ENCODE measurements at regions not wholly inside any gene's neighbourhood (a gene's known extent, or its start where the extent isn't known, plus 50 kb on each side); places are given as distances from the start of the nearest gene placed in this dataset.

GRCh38 chr4:157840034-157840433 is 332.8 kb downstream of the GASK1B start:
- no peak for DNase-seq
- Histone ChIP-seq H3K9me3 (ENCODE audit: control extremely low read depth in 1 of 5, control insufficient read depth in 4 of 5, insufficient read depth in 2 of 5, low read depth in 1 of 5, low read length in 4 of 5) (no peaks in the 10 kb centered on the region), H3K27me3 (replicated peaks in 2 of 5; ENCODE audit: control insufficient read depth in 4 of 5, insufficient read depth in 5 of 5, low read length in 4 of 5) (no peaks in the 10 kb centered on the region), H3K36me3 (ENCODE audit: control insufficient read depth in 4 of 4, insufficient read depth in 4 of 4, low read length in 3 of 4) (no peaks in the 10 kb centered on the region), H3K4me3 (ENCODE audit: control insufficient read depth in 1 of 7, extremely low read depth in 1 of 7, insufficient read depth in 4 of 7, low read depth in 2 of 7, low read length in 6 of 7) (no peak overlapping the region), H3K27ac (ENCODE audit: insufficient read depth in 1 of 2, low read depth in 1 of 2, low read length in 2 of 2, poor library complexity in 1 of 2, severe bottlenecking in 2 of 2) (no peak overlapping the region), H3K4me1 (ENCODE audit: control extremely low read depth in 1 of 4, control insufficient read depth in 4 of 4, insufficient read depth in 4 of 4, low read length in 3 of 4) (no peaks in the 10 kb centered on the region)
- WGBS (ENCODE audit: insufficient coverage) = 100% methylated on average over 1 of the region's 1 CpG
- ChIA-PET CTCF (interaction anchor here (0.9 kb wide), 1 partner anchor 59 kb away, joined by 3 read pairs; no protein-coding TSS in a partner anchor), POLR2A (no interaction called here)

DNA sequence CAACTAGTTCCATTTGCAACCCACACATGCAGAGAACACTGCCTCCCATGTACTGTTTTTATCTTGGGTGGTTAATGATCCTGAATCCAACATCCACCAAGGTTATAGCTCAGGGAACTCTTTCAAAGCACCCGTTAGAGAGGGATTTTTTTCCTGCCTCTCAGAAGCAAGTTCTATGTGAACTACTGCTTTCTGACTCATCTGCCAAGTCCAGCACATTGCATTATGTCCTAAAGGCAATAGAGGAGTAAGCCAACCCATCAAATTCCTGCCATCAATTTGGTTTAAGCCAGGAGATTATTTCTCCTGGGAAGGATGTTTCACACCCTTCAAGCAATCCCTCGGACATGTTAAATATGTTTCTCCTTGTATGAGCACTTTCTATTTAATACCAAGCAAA is 334.5 kb downstream of the GASK1B start:
- WGBS (ENCODE audit: insufficient coverage) = 83% methylated on average over 1 of the region's 2 CpGs
- ChIA-PET CTCF (no interaction called here), POLR2A (no interaction called here)
- no peak for DNase-seq
- Histone ChIP-seq H3K27ac (ENCODE audit: insufficient read depth in 1 of 2, low read depth in 1 of 2, low read length in 2 of 2, poor library complexity in 1 of 2, severe bottlenecking in 2 of 2) (no peak overlapping the region), H3K4me3 (ENCODE audit: control insufficient read depth in 1 of 7, extremely low read depth in 1 of 7, insufficient read depth in 4 of 7, low read depth in 2 of 7, low read length in 6 of 7) (no peak overlapping the region), H3K36me3 (ENCODE audit: control insufficient read depth in 4 of 4, insufficient read depth in 4 of 4, low read length in 3 of 4) (no peaks in the 10 kb centered on the region), H3K4me1 (ENCODE audit: control extremely low read depth in 1 of 4, control insufficient read depth in 4 of 4, insufficient read depth in 4 of 4, low read length in 3 of 4) (no peaks in the 10 kb centered on the region), H3K27me3 (replicated peaks in 2 of 5; ENCODE audit: control insufficient read depth in 4 of 5, insufficient read depth in 5 of 5, low read length in 4 of 5) (no peaks in the 10 kb centered on the region), H3K9me3 (ENCODE audit: control extremely low read depth in 1 of 5, control insufficient read depth in 4 of 5, insufficient read depth in 2 of 5, low read depth in 1 of 5, low read length in 4 of 5) (no peaks in the 10 kb centered on the region)

DNA sequence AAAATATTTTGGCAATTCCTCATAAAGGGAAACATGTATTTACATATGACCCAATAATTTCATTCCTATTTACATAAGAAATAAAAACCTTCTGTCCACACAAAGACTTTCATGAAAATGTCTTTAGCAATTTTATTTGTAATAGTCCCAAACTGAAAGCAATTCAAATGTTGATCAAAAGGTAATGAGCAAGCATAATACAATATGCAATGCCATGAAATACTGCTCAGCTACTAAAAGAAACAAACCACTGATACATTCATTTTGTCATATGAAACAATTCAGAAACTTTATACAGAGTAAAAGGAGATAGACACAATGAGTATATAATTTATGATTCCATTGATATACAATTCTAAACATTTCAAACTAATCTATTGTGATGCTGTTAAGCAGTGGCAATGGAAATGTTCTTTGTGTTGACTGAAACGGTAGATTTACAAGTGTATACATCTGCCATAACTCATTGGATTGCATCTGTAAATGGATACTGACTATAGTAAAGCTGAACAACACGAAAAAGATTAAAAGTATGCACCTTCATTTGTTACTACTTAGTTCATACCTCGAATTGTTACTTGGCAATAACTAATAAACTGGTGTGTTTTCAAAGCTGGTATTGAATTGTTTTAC is 335.6 kb downstream of the GASK1B start:
- no peaks in the 10 kb centered on the region for H3K4me1 ChIP-seq (ENCODE audit: control extremely low read depth in 1 of 4, control insufficient read depth in 4 of 4, insufficient read depth in 4 of 4, low read length in 3 of 4)
- ChIA-PET CTCF (no interaction called here), POLR2A (interaction anchor here (0.6 kb wide), 1 partner anchor 32 kb away, joined by 3 read pairs; no protein-coding TSS in a partner anchor)
- no peaks in the 10 kb centered on the region for H3K36me3 ChIP-seq (ENCODE audit: control insufficient read depth in 4 of 4, insufficient read depth in 4 of 4, low read length in 3 of 4)
- WGBS (ENCODE audit: insufficient coverage) = 100% methylated on average over 1 of the region's 3 CpGs
- no peak overlapping the region for H3K27ac ChIP-seq (ENCODE audit: insufficient read depth in 1 of 2, low read depth in 1 of 2, low read length in 2 of 2, poor library complexity in 1 of 2, severe bottlenecking in 2 of 2)
- DNase-seq = no peak
- H3K4me3 ChIP-seq (ENCODE audit: control insufficient read depth in 1 of 7, extremely low read depth in 1 of 7, insufficient read depth in 4 of 7, low read depth in 2 of 7, low read length in 6 of 7) = no peak overlapping the region
- H3K9me3 ChIP-seq (ENCODE audit: control extremely low read depth in 1 of 5, control insufficient read depth in 4 of 5, insufficient read depth in 2 of 5, low read depth in 1 of 5, low read length in 4 of 5) = no peaks in the 10 kb centered on the region
- H3K27me3 ChIP-seq (replicated peaks in 2 of 5; ENCODE audit: control insufficient read depth in 4 of 5, insufficient read depth in 5 of 5, low read length in 4 of 5) = no peaks in the 10 kb centered on the region

DNA sequence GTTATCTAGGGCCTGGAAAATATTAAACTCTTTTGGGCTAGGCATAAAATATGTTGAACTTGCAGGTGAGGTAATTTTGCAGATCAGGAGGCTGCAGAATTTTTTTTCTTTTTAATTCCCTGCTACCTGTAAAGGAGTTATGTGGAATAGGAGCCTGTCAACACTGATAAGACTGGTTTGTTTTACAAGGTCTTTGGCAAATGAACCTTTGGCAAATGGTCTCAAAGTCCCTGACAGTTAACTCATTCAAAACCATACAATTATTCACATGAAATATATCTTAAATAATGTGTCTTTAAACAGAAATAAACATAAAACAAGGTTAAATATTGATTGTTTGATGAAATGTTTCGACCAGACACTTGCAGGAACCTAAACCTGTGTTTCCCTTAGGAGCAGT is 340.2 kb downstream of the GASK1B start:
- ChIA-PET POLR2A (no interaction called here), CTCF (no interaction called here)
- no CpG with 5 or more reads among the region's 1 CpG for WGBS (ENCODE audit: insufficient coverage)

GRCh38 chr4:157824021-157824420 is 348.8 kb downstream of the GASK1B start:
- Histone ChIP-seq H3K4me1 (ENCODE audit: control extremely low read depth in 1 of 4, control insufficient read depth in 4 of 4, insufficient read depth in 4 of 4, low read length in 3 of 4) (no peaks in the 10 kb centered on the region), H3K27me3 (replicated peaks in 2 of 5; ENCODE audit: control insufficient read depth in 4 of 5, insufficient read depth in 5 of 5, low read length in 4 of 5) (no peaks in the 10 kb centered on the region), H3K4me3 (ENCODE audit: control insufficient read depth in 1 of 7, extremely low read depth in 1 of 7, insufficient read depth in 4 of 7, low read depth in 2 of 7, low read length in 6 of 7) (no peak overlapping the region), H3K36me3 (ENCODE audit: control insufficient read depth in 4 of 4, insufficient read depth in 4 of 4, low read length in 3 of 4) (no peaks in the 10 kb centered on the region), H3K9me3 (ENCODE audit: control extremely low read depth in 1 of 5, control insufficient read depth in 4 of 5, insufficient read depth in 2 of 5, low read depth in 1 of 5, low read length in 4 of 5) (no peaks in the 10 kb centered on the region), H3K27ac (ENCODE audit: insufficient read depth in 1 of 2, low read depth in 1 of 2, low read length in 2 of 2, poor library complexity in 1 of 2, severe bottlenecking in 2 of 2) (no peak overlapping the region)
- CTCF ChIA-PET = no interaction called here
- 92% methylated on average over 8 of the region's 8 CpGs for WGBS (ENCODE audit: insufficient coverage)
- no peak for DNase-seq
- POLR2A ChIA-PET = no interaction called here

More for the DNA sequence above, 340.2 kb downstream of the GASK1B start:
- H3K36me3 ChIP-seq (ENCODE audit: control insufficient read depth in 4 of 4, insufficient read depth in 4 of 4, low read length in 3 of 4) = no peaks in the 10 kb centered on the region
- H3K9me3 ChIP-seq (ENCODE audit: control extremely low read depth in 1 of 5, control insufficient read depth in 4 of 5, insufficient read depth in 2 of 5, low read depth in 1 of 5, low read length in 4 of 5) = no peaks in the 10 kb centered on the region
- H3K4me1 ChIP-seq (ENCODE audit: control extremely low read depth in 1 of 4, control insufficient read depth in 4 of 4, insufficient read depth in 4 of 4, low read length in 3 of 4) = no peaks in the 10 kb centered on the region
- no peak overlapping the region for H3K27ac ChIP-seq (ENCODE audit: insufficient read depth in 1 of 2, low read depth in 1 of 2, low read length in 2 of 2, poor library complexity in 1 of 2, severe bottlenecking in 2 of 2)
- DNase-seq = no peak
- no peaks in the 10 kb centered on the region for H3K27me3 ChIP-seq (replicated peaks in 2 of 5; ENCODE audit: control insufficient read depth in 4 of 5, insufficient read depth in 5 of 5, low read length in 4 of 5)
- no peak overlapping the region for H3K4me3 ChIP-seq (ENCODE audit: control insufficient read depth in 1 of 7, extremely low read depth in 1 of 7, insufficient read depth in 4 of 7, low read depth in 2 of 7, low read length in 6 of 7)

GRCh38 chr4:157821814-157822213 is 351.0 kb downstream of the GASK1B start:
- 85% methylated on average over 8 of the region's 15 CpGs for WGBS (ENCODE audit: insufficient coverage)
- Histone ChIP-seq H3K27ac (ENCODE audit: insufficient read depth in 1 of 2, low read depth in 1 of 2, low read length in 2 of 2, poor library complexity in 1 of 2, severe bottlenecking in 2 of 2) (no peak overlapping the region), H3K36me3 (ENCODE audit: control insufficient read depth in 4 of 4, insufficient read depth in 4 of 4, low read length in 3 of 4) (no peaks in the 10 kb centered on the region), H3K4me3 (ENCODE audit: control insufficient read depth in 1 of 7, extremely low read depth in 1 of 7, insufficient read depth in 4 of 7, low read depth in 2 of 7, low read length in 6 of 7) (no peak overlapping the region), H3K9me3 (ENCODE audit: control extremely low read depth in 1 of 5, control insufficient read depth in 4 of 5, insufficient read depth in 2 of 5, low read depth in 1 of 5, low read length in 4 of 5) (no peaks in the 10 kb centered on the region), H3K27me3 (replicated peaks in 2 of 5; ENCODE audit: control insufficient read depth in 4 of 5, insufficient read depth in 5 of 5, low read length in 4 of 5) (no peaks in the 10 kb centered on the region), H3K4me1 (ENCODE audit: control extremely low read depth in 1 of 4, control insufficient read depth in 4 of 4, insufficient read depth in 4 of 4, low read length in 3 of 4) (no peaks in the 10 kb centered on the region)
- ChIA-PET POLR2A (no interaction called here), CTCF (no interaction called here)
- DNase-seq = no peak

DNA sequence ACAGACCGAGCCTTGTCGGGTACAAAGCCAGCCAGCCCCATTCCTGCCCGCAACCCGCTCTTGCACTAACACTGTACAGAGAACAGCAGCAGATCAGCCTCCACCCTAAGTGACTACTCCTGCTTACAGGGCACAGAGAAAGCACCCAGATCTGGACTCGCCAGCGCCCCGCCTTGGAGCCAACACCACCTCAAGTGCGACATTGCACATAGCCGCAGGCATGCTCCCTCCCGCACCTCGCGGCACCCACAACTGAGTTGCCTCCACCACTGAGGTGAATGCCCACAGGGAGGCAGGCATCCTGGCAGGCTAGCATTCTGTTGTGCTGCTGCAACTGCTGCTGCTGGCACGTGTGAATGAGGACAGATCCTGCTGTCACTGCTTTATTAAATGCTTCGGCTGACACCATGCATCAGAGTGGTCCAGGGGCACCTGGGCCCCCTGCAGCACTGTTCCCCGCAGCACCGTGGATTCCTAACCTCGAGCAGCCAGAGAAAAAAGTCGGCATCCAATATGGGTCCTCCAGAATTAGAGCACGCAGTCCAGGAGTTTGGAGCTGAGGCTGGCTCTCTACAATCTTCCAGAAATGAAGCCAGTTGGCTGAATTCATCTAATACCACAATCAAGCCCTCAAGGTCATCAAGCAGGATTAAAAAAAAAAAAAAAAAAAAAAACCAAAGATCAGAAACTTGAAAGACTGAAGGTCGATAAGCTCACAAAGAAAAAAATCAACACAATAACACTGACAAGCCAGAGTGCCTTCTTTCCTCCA is 352.9 kb downstream of the GASK1B start:
- H3K4me3 ChIP-seq (ENCODE audit: control insufficient read depth in 1 of 7, extremely low read depth in 1 of 7, insufficient read depth in 4 of 7, low read depth in 2 of 7, low read length in 6 of 7) = no peak overlapping the region
- WGBS (ENCODE audit: insufficient coverage) = 96% methylated on average over 18 of the region's 20 CpGs
- POLR2A ChIA-PET = no interaction called here

More for the DNA sequence above, 352.9 kb downstream of the GASK1B start:
- Histone ChIP-seq H3K9me3 (ENCODE audit: control extremely low read depth in 1 of 5, control insufficient read depth in 4 of 5, insufficient read depth in 2 of 5, low read depth in 1 of 5, low read length in 4 of 5) (no peaks in the 10 kb centered on the region), H3K27me3 (replicated peaks in 2 of 5; ENCODE audit: control insufficient read depth in 4 of 5, insufficient read depth in 5 of 5, low read length in 4 of 5) (no peaks in the 10 kb centered on the region), H3K4me1 (ENCODE audit: control extremely low read depth in 1 of 4, control insufficient read depth in 4 of 4, insufficient read depth in 4 of 4, low read length in 3 of 4) (no peaks in the 10 kb centered on the region), H3K27ac (ENCODE audit: insufficient read depth in 1 of 2, low read depth in 1 of 2, low read length in 2 of 2, poor library complexity in 1 of 2, severe bottlenecking in 2 of 2) (no peak overlapping the region), H3K36me3 (ENCODE audit: control insufficient read depth in 4 of 4, insufficient read depth in 4 of 4, low read length in 3 of 4) (no peaks in the 10 kb centered on the region)
- DNase-seq = no peak
- CTCF ChIA-PET = no interaction called here

Data from common myeloid progenitor, CD34-positive (primary cell).